ENCODE measurements at regions not wholly inside any gene's neighbourhood (a gene's known extent, or its start where the extent isn't known, plus 50 kb on each side); places are given as distances from the start of the nearest gene placed in this dataset.

DNA sequence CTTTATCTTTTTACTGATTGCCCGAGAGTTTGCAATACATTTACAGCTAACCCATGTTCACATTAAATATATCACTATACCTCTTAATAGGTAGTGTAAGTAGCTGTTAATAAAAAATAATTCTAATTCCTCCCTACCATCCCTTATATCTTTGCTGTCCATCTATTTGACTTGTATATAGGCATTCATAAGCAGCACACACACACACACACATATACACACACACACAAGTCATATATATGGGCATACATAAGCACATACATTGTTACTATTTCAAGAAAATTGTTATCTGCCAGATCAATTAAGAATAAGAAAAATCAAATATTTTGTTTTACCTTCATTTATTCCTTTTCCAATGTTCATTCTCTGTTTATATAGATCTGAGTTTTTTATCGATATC lies 176.4 kb downstream of the PPP1R3A start:
- H3K27me3 Mint-ChIP-seq (ENCODE audit: low read depth, poor library complexity), result no peaks in the 10 kb centered on the region
- no peaks in the 10 kb centered on the region for H3K4me1 Mint-ChIP-seq
- no peak for DNase-seq
- H3K4me3 Mint-ChIP-seq, result no peak overlapping the region
- H3K27ac Mint-ChIP-seq, result no peak overlapping the region
- TF ChIP-seq, protein P1, sequence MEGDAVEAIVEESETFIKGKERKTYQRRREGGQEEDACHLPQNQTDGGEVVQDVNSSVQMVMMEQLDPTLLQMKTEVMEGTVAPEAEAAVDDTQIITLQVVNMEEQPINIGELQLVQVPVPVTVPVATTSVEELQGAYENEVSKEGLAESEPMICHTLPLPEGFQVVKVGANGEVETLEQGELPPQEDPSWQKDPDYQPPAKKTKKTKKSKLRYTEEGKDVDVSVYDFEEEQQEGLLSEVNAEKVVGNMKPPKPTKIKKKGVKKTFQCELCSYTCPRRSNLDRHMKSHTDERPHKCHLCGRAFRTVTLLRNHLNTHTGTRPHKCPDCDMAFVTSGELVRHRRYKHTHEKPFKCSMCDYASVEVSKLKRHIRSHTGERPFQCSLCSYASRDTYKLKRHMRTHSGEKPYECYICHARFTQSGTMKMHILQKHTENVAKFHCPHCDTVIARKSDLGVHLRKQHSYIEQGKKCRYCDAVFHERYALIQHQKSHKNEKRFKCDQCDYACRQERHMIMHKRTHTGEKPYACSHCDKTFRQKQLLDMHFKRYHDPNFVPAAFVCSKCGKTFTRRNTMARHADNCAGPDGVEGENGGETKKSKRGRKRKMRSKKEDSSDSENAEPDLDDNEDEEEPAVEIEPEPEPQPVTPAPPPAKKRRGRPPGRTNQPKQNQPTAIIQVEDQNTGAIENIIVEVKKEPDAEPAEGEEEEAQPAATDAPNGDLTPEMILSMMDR (IDR thresholded peaks at IDR 0.05), result no peak
- no peaks in the 10 kb centered on the region for H3K36me3 Mint-ChIP-seq (ENCODE audit: low read depth)
- peaks cover 21% of the 10 kb centered on the region for H3K9me3 Mint-ChIP-seq

DNA sequence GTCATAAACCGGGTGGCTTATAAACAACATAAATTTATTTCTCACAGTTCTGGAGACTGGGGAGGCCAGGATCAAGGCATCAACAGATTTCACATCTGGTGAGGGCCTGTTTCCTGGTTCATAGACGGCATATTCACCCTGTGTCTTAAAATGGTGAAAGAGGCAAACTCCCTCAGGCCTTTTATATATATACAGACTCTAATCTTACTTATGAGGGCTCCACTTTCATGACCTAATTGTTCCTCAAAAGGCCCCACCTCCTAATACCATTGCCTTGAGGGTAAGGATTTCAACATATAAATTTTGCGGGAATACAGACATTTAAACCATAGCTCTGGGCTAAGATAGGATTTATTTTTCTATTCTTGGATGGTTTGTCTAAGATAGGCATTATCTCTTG lies 187.2 kb downstream of the PPP1R3A start:
- Mint-ChIP-seq H3K27ac (no peak overlapping the region), H3K27me3 (ENCODE audit: low read depth, poor library complexity) (no peaks in the 10 kb centered on the region), H3K9me3 (no peaks in the 10 kb centered on the region), H3K36me3 (ENCODE audit: low read depth) (no peaks in the 10 kb centered on the region), H3K4me3 (no peak overlapping the region), H3K4me1 (no peaks in the 10 kb centered on the region)
- DNase-seq, result no peak
- TF ChIP-seq, protein P1 (IDR thresholded peaks at IDR 0.05), result no peak

DNA sequence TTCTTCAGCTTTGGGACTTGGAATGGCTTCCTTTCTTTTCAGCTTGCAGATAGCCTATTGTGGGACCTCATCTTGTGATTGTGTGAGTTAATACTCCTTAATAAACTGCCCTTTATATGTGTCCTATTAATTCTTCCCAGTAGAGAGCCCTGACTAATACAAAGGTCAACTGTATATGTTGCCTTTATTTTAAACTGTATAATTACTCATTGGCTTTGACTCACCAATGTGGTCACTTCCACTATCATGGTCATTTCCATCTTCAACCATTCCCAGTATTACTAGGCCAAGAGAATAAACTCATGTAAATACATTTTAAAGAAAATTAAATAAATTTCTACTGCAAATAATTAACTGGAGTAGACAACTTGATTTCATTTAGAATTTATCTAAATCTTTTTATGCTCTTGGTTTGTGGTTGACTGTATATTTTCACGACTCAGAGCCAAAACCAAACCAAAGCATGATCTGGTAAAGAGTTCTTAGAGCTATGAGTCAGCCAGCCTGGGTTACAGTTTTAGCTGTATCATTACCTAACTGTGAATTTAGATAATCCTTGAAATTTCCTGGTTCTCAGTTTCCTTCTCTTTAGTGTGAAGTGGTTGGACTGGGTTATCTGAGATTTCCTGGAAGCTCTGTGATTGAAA lies 188.4 kb downstream of the PPP1R3A start:
- H3K27ac Mint-ChIP-seq, result no peak overlapping the region
- no peaks in the 10 kb centered on the region for H3K36me3 Mint-ChIP-seq (ENCODE audit: low read depth)
- no peaks in the 10 kb centered on the region for H3K9me3 Mint-ChIP-seq
- no peak for DNase-seq
- TF ChIP-seq, protein P1 (IDR thresholded peaks at IDR 0.05), result no peak
- no peaks in the 10 kb centered on the region for H3K4me1 Mint-ChIP-seq
- no peak overlapping the region for H3K4me3 Mint-ChIP-seq
- no peaks in the 10 kb centered on the region for H3K27me3 Mint-ChIP-seq (ENCODE audit: low read depth, poor library complexity)

DNA sequence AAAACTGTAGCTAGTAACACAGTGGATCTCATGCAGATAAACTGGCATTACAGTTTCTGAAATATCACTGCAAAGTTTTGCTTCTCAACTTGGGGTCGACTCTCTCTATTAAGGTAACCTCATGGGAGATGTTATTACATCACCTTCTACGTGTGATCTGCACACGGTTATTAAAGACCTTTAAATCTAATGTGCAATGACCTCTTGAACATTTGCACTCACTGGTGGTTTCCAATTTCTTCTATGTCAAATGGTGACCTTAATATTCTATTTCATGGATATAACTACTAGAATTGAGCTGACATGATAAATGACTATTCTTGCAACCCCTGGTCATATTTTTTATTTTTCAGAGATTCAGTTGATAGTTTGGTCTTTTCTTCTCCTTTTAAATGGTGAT lies 191.3 kb downstream of the PPP1R3A start:
- no peak overlapping the region for H3K27ac Mint-ChIP-seq
- no peaks in the 10 kb centered on the region for H3K9me3 Mint-ChIP-seq
- H3K4me1 Mint-ChIP-seq, result no peaks in the 10 kb centered on the region
- H3K4me3 Mint-ChIP-seq, result no peak overlapping the region
- DNase-seq, result no peak
- H3K36me3 Mint-ChIP-seq (ENCODE audit: low read depth), result no peaks in the 10 kb centered on the region
- H3K27me3 Mint-ChIP-seq (ENCODE audit: low read depth, poor library complexity), result no peaks in the 10 kb centered on the region
- TF ChIP-seq, protein P1 (IDR thresholded peaks at IDR 0.05), result no peak

DNA sequence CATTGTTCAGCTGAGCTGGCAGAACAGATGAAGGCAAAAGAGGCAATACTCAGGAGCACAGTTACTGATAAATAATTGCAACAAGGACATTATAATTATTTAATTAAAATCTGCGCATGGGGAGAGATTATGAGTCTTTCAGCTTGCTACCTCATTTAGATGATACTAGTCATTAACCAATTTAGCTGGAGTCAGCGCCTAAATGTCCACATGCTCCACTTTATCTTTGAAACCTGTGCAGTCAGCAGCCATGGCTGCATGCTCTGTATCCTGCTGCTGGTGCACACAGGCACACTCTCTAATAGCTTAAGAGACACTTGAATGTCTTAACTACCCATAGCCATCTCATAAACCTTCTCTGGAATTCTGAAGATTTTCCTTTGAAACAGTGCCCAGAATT lies 196.8 kb downstream of the PPP1R3A start:
- Mint-ChIP-seq H3K27ac (no peak overlapping the region), H3K36me3 (ENCODE audit: low read depth) (no peaks in the 10 kb centered on the region), H3K9me3 (no peaks in the 10 kb centered on the region), H3K4me1 (no peaks in the 10 kb centered on the region), H3K27me3 (ENCODE audit: low read depth, poor library complexity) (peaks cover 4% of the 10 kb centered on the region), H3K4me3 (no peak overlapping the region)
- TF ChIP-seq, protein P1 (IDR thresholded peaks at IDR 0.05), result no peak
- DNase-seq, result no peak

DNA sequence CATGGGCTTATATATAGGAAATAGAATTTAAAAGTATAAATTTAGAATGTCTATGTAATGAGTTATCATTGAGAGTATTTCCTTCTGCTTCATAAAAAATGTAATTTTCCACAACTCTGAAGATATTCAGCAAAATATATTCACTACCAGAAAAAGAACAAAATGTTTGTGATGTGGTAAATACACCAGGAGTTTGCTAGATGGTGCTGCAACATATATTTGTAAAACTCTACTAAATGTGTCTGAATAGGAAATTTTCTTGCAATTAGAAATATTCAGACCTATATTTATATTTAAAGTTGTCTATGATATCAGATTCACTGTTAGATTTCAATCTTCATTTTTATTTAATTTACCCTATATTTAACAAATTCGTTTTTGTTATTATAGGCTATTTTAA lies 201.1 kb downstream of the PPP1R3A start:
- H3K36me3 Mint-ChIP-seq (ENCODE audit: low read depth), result no peaks in the 10 kb centered on the region

More for the DNA sequence above, 201.1 kb downstream of the PPP1R3A start:
- Mint-ChIP-seq H3K4me1 (peaks cover 6% of the 10 kb centered on the region), H3K4me3 (no peak overlapping the region), H3K9me3 (no peaks in the 10 kb centered on the region), H3K27me3 (ENCODE audit: low read depth, poor library complexity) (peaks cover 4% of the 10 kb centered on the region), H3K27ac (no peak overlapping the region)
- TF ChIP-seq, protein P1 (IDR thresholded peaks at IDR 0.05), result no peak
- DNase-seq, result no peak

All from nephron progenitor cell (in vitro differentiated cells).